Skeletal muscle satellite cell (primary cell): ENCODE measurements at regions not wholly inside any gene's neighbourhood (a gene's known extent, or its start where the extent isn't known, plus 50 kb on each side); places are given as distances from the start of the nearest gene placed in this dataset.
"Not testable (repeated sequence)": the region's sequence is repeated elsewhere in the genome, so short reads cannot be mapped to it uniquely, and the experiment has no call there.

Experiments
- H3K27me3 ChIP-seq: 2 replicates; pipeline ENCODE4 v1.7.0; 2013; ENCODE audit warnings: low read length; ENCODE audit not compliant: control insufficient read depth, insufficient read depth
- H3K36me3 ChIP-seq: 2 replicates; pipeline ENCODE4 v1.7.0; 2013; ENCODE audit warnings: mild to moderate bottlenecking, control low read depth, low read length; ENCODE audit not compliant: insufficient read depth
- H3K4me1 ChIP-seq: 2 replicates; pipeline ENCODE4 v1.7.0; 2013; ENCODE audit warnings: low read length; ENCODE audit not compliant: control insufficient read depth, insufficient read depth
- H3K4me2 ChIP-seq: 2 replicates; pipeline ENCODE4 v1.7.0; 2013; ENCODE audit warnings: mild to moderate bottlenecking, low read length
- H3K4me3 ChIP-seq: 2 replicates; pipeline ENCODE4 v1.7.0; 2013; ENCODE audit warnings: low read length
- H3K9ac ChIP-seq: 2 replicates; pipeline ENCODE4 v1.7.0; 2013; ENCODE audit warnings: mild to moderate bottlenecking, low read depth, low read length, moderate library complexity
- H3K9me3 ChIP-seq: replicated peaks from 2 replicates; pipeline ENCODE4 v1.7.0; 2013; ENCODE audit warnings: mild to moderate bottlenecking, control low read depth, low read length

GRCh38 chr18:6537475-6537874 is 122.8 kb upstream of the L3MBTL4 start:
- H3K9ac ChIP-seq, result no peak overlapping the region
- H3K36me3 ChIP-seq, result no peaks in the 10 kb centered on the region

GRCh38 chr18:6541131-6541679 is 126.5 kb upstream of the L3MBTL4 start:
- H3K4me1 ChIP-seq, H3K9me3 ChIP-seq, H3K36me3 ChIP-seq, H3K4me3 ChIP-seq, H3K4me2 ChIP-seq, H3K9ac ChIP-seq, H3K27me3 ChIP-seq: not testable (repeated sequence)

More at GRCh38 chr18:6537475-6537874, 122.8 kb upstream of the L3MBTL4 start:
- Histone ChIP-seq H3K27me3 (no peaks in the 10 kb centered on the region), H3K4me3 (no peak overlapping the region), H3K4me1 (no peaks in the 10 kb centered on the region), H3K9me3 (no peaks in the 10 kb centered on the region), H3K4me2 (no peak overlapping the region)

DNA sequence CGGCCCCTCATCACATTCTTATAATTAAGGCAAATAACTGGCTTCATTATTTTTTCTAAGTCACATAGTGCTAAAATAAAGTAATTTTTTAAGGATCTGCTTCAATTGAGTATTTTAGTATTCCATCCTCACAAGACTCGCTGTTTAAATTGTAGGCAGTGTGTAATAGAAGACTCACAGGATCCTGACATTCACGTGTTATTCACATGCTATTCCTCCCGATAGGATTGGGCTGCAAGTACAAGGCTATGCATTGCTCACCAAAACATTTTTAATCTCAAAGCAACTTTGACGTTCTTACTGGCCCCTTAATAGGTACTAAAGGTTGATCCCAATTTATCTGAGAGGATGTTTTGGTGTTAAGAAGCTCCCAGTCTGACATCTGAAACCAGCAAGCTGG is 127.6 kb upstream of the L3MBTL4 start:
- no peaks in the 10 kb centered on the region for H3K36me3 ChIP-seq
- no peak overlapping the region for H3K4me3 ChIP-seq
- H3K9me3 ChIP-seq, result no peaks in the 10 kb centered on the region
- no peak overlapping the region for H3K4me2 ChIP-seq
- no peaks in the 10 kb centered on the region for H3K4me1 ChIP-seq
- no peaks in the 10 kb centered on the region for H3K27me3 ChIP-seq
- H3K9ac ChIP-seq, result no peak overlapping the region

DNA sequence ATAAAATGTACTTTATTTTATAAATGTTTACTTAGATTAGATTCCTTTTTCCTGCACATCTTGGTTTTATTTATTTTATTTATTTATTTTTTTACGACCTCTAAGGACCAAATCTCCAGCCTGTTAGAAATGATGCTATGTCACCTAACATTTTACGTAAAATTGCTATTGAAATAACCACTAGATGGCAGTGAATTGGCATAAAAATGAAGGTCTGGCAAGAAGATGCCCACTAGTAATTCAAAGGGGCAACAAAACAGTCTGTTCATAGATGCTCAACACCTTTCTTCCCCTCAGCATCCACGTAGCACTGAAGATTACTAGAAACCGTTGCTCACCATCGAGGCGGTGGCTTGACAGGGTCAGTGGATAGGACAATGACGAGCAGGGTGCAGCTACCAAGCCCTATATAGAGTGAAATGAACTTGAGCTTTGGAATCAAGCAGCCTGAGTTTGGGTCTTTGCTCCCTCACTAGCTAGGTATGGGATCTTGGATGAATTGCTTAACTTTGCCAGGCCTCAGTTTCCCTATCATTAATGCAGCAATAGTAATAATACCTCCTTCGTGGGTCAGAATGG is 128.7 kb upstream of the L3MBTL4 start:
- no peak overlapping the region for H3K4me3 ChIP-seq
- no peaks in the 10 kb centered on the region for H3K36me3 ChIP-seq
- no peaks in the 10 kb centered on the region for H3K27me3 ChIP-seq
- no peaks in the 10 kb centered on the region for H3K9me3 ChIP-seq
- H3K9ac ChIP-seq, result no peak overlapping the region
- H3K4me2 ChIP-seq, result no peak overlapping the region
- no peaks in the 10 kb centered on the region for H3K4me1 ChIP-seq

DNA sequence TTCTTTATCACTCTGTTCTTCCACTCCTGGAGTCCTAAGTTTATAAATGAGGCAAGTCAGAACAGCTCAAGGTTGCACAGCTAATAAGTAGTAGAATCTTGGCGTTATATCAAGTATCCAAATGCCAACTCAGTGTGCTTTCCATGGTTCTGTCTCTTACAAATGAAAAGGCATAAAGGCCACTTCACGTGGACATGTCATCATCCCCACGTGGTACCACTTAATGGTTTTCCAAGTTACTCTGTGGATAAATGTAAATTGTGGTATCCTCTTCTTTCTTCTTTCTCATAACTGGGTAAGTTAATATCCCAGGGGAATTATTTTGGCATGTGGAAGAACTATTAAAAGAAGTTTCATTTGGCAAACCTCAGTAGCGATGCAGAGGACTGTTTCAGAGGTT is 131.5 kb upstream of the L3MBTL4 start:
- H3K36me3 ChIP-seq, result no peaks in the 10 kb centered on the region

DNA sequence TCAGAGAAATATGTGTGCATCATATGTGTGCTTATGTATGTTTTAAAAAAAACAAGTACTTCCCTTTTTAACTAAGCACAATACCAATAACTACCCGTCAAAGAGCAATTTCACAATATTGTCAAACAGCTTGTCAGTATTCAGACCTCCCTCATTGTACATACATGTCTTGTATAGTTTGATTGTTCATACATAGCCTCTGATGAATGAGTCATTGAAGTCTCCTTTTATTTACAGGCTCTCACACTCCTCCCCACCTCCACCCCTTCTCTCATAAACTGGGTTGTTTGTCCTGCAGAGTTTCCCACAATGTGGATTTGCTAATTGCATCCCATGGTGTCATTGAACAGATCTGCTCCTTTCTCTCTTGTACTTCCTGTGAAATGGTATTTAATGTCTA is 132.8 kb upstream of the L3MBTL4 start:
- no peak overlapping the region for H3K4me3 ChIP-seq
- no peaks in the 10 kb centered on the region for H3K4me1 ChIP-seq
- no peaks in the 10 kb centered on the region for H3K9me3 ChIP-seq
- H3K4me2 ChIP-seq, result no peak overlapping the region
- H3K36me3 ChIP-seq, result no peaks in the 10 kb centered on the region
- no peaks in the 10 kb centered on the region for H3K27me3 ChIP-seq
- H3K9ac ChIP-seq, result no peak overlapping the region

More for the DNA sequence above, 131.5 kb upstream of the L3MBTL4 start:
- Histone ChIP-seq H3K9me3 (no peaks in the 10 kb centered on the region), H3K4me2 (no peak overlapping the region), H3K27me3 (no peaks in the 10 kb centered on the region), H3K9ac (no peak overlapping the region), H3K4me1 (no peaks in the 10 kb centered on the region), H3K4me3 (no peak overlapping the region)

GRCh38 chr18:6553234-6553900 is 138.7 kb upstream of the L3MBTL4 start:
- no peak overlapping the region for H3K9ac ChIP-seq
- no peak overlapping the region for H3K4me3 ChIP-seq
- no peaks in the 10 kb centered on the region for H3K27me3 ChIP-seq
- no peaks in the 10 kb centered on the region for H3K9me3 ChIP-seq
- no peak overlapping the region for H3K4me2 ChIP-seq
- no peaks in the 10 kb centered on the region for H3K4me1 ChIP-seq
- H3K36me3 ChIP-seq, result no peaks in the 10 kb centered on the region

DNA sequence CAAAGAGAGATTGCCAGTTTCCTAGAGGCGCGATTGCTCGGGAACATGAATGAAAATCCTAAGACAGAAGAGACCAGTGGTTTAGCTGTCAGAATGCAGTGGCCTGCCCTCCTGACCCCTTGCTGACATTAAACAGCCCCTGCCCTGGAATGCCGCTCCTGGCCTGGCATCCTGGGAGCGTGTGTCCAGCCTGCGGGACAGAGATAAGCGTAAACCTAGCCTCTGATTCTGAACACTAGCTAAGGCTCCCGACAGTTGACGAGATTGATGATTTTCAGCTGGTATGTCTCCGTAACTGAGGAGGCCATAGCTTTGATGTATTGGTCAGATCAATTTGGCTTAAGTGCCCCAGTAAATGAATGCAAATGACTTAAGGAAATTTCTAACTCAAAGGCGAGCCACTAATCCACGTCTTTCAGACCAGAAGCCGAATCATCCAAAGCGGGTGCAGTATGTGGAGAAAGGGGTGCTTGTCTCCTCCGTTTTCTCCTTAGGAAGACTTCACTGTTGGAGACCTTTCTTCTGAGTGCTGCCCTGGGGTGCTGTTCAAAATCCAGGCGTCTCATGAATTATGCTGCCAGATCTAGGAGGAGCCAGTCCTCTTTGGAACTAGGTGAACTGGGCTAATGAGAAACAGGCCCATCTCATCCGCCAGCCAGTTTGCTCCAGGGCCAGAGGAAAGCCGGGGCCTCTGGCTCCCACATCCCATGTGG is 142.5 kb upstream of the L3MBTL4 start:
- no peak overlapping the region for H3K4me3 ChIP-seq
- no peaks in the 10 kb centered on the region for H3K36me3 ChIP-seq
- no peaks in the 10 kb centered on the region for H3K4me1 ChIP-seq
- H3K9ac ChIP-seq, result no peak overlapping the region
- no peaks in the 10 kb centered on the region for H3K27me3 ChIP-seq
- H3K9me3 ChIP-seq, result no peaks in the 10 kb centered on the region
- no peak overlapping the region for H3K4me2 ChIP-seq

- no peaks in the 10 kb centered on the region for H3K4me1 ChIP-seq
- H3K4me2 ChIP-seq, result no peak overlapping the region
- no peak overlapping the region for H3K4me3 ChIP-seq
- H3K9me3 ChIP-seq, result no peaks in the 10 kb centered on the region
- H3K9ac ChIP-seq, result no peak overlapping the region
- H3K27me3 ChIP-seq, result no peaks in the 10 kb centered on the region
- H3K36me3 ChIP-seq, result no peaks in the 10 kb centered on the region
These were observed 143.1 kb upstream of the L3MBTL4 start for GRCh38 chr18:6557770-6558248.

GRCh38 chr18:6558446-6559156 is 143.9 kb upstream of the L3MBTL4 start:
- Histone ChIP-seq H3K9me3 (no peaks in the 10 kb centered on the region), H3K9ac (no peak overlapping the region), H3K4me2 (no peak overlapping the region), H3K4me1 (no peaks in the 10 kb centered on the region), H3K36me3 (no peaks in the 10 kb centered on the region), H3K27me3 (no peaks in the 10 kb centered on the region), H3K4me3 (no peak overlapping the region)

DNA sequence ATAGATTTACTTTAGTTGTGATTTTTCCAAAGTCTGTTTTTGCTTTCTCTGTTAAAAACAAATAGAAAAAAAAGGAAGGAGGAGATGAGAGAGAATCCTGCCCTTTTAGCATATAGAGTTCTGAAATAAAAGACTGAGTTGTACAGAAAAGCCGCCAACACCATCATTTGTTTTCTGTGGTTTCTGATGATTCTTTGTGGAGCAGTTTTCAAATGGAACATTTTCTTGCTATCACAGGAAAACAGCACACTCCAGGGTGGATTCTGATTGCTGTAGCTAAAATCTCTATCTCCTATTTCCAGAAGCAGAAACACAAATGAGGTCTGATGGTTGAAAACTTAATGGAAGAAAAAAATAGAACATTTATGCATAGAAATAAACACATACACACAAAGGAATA is 144.6 kb upstream of the L3MBTL4 start:
- no peak overlapping the region for H3K4me3 ChIP-seq
- H3K9ac ChIP-seq, result no peak overlapping the region
- no peak overlapping the region for H3K4me2 ChIP-seq
- no peaks in the 10 kb centered on the region for H3K27me3 ChIP-seq
- H3K9me3 ChIP-seq, result no peaks in the 10 kb centered on the region
- no peaks in the 10 kb centered on the region for H3K4me1 ChIP-seq
- H3K36me3 ChIP-seq, result no peaks in the 10 kb centered on the region
